HEK293 (cell line): ENCODE measurements at regions not wholly inside any gene's neighbourhood (a gene's known extent, or its start where the extent isn't known, plus 50 kb on each side); places are given as distances from the start of the nearest gene placed in this dataset.
A peak's percentile ranks its signal among the peaks of the same experiment; 100 is the strongest.

Experiments used
- CTCF ChIA-PET: fragments of 350-600 bp; formaldehyde crosslinking; extraction: SDS; loops from one replicate; lab custom pipeline; 2021; ENCODE audit warnings: antibody characterized with exemption; lab: Yijun Ruan, JAX
- POLR2A ChIA-PET: fragments of 300-600 bp; formaldehyde crosslinking; extraction: SDS; loops from one replicate; lab custom pipeline; 2020; ENCODE audit warnings: antibody characterized with exemption, inconsistent platforms; lab: Yijun Ruan, JAX
- H3K27ac ChIP-seq: fragments of 200-500 bp; sonication (Bioruptor generic); 2 replicates; pipeline ENCODE4 v1.5.1; 2014; ENCODE audit warnings: low read depth, low read length, control low read depth, inconsistent platforms; ENCODE audit errors: extremely low read depth
- H3K36me3 ChIP-seq, 2 experiments: fragments of 200-500 bp in 1 of 2; sonication (Bioruptor generic) in 1 of 2; 1 replicate in 1 of 2; 2 replicates in 1 of 2; pipeline ENCODE4 v1.5.1; 2014 to 2017; ENCODE audit warnings: inconsistent platforms in 2 of 2, low read length in 2 of 2; ENCODE audit not compliant: control insufficient read depth in 2 of 2, insufficient read depth in 1 of 2
- H3K4me1 ChIP-seq: fragments of 200-500 bp; sonication (Bioruptor generic); 2 replicates; pipeline ENCODE4 v1.5.1; 2014; ENCODE audit warnings: mild to moderate bottlenecking, low read length, inconsistent platforms; ENCODE audit not compliant: control insufficient read depth, insufficient read depth
- H3K4me3 ChIP-seq: 2 replicates; pipeline ENCODE4 v1.5.1; 2011; ENCODE audit warnings: low read depth, mild to moderate bottlenecking, control low read depth, low read length, moderate library complexity
- H3K9me3 ChIP-seq: fragments of 200-500 bp; sonication (Bioruptor generic); 2 replicates; pipeline ENCODE4 v1.5.1; 2014; ENCODE audit warnings: low read depth, low read length, inconsistent platforms; ENCODE audit not compliant: control insufficient read depth, insufficient read depth
- ELK4 ChIP-seq: IDR thresholded peaks from 2 replicates; pipeline ENCODE4 v1.6.1; 2011; ENCODE audit warnings: mild to moderate bottlenecking, low read depth, low read length, borderline replicate concordance
- GFI1B ChIP-seq: fragments of 450-650 bp; formaldehyde crosslinking; IDR thresholded peaks from 2 replicates; pipeline ENCODE4 v1.5.1; 2016; ENCODE audit warnings: missing biosample characterization, missing genetic modification characterization
- KLF8 ChIP-seq: fragments of 450-650 bp; formaldehyde crosslinking; IDR thresholded peaks from 2 replicates; pipeline ENCODE4 v1.5.1; 2016; ENCODE audit warnings: missing biosample characterization, missing genetic modification characterization
- PRDM1 ChIP-seq: fragments of 450-650 bp; formaldehyde crosslinking; IDR thresholded peaks from 2 replicates; pipeline ENCODE4; 2016; ENCODE audit warnings: missing biosample characterization, missing genetic modification characterization
- TRIM28 ChIP-seq: IDR thresholded peaks from 2 replicates; pipeline ENCODE4 v1.6.1; 2011; ENCODE audit warnings: low read length, control low read depth, borderline replicate concordance
- ZFHX2 ChIP-seq: fragments of 450-650 bp; formaldehyde crosslinking; conservative IDR thresholded peaks from 2 replicates; pipeline ENCODE4 v1.5.1; 2016; ENCODE audit warnings: missing biosample characterization, missing genetic modification characterization
- ZNF114 ChIP-seq: fragments of 450-650 bp; formaldehyde crosslinking; IDR thresholded peaks from 2 replicates; pipeline ENCODE4 v1.5.0; 2017; ENCODE audit warnings: missing biosample characterization, missing genetic modification characterization
- ZNF132 ChIP-seq: fragments of 450-650 bp; formaldehyde crosslinking; IDR thresholded peaks from 2 replicates; pipeline ENCODE4 v1.5.1; 2017; ENCODE audit warnings: missing biosample characterization, missing genetic modification characterization, borderline replicate concordance
- ZNF140 ChIP-seq: fragments of 450-650 bp; formaldehyde crosslinking; IDR thresholded peaks from 2 replicates; pipeline ENCODE4 v1.5.1; 2016; ENCODE audit warnings: missing biosample characterization, missing genetic modification characterization
- ZNF202 ChIP-seq: fragments of 450-650 bp; formaldehyde crosslinking; IDR thresholded peaks from 2 replicates; pipeline ENCODE4 v1.5.1; 2016; ENCODE audit warnings: missing biosample characterization, missing genetic modification characterization, borderline replicate concordance
- ZNF24 ChIP-seq: fragments of 450-650 bp; formaldehyde crosslinking; IDR thresholded peaks from 2 replicates; pipeline ENCODE4 v1.5.1; 2016; ENCODE audit warnings: missing biosample characterization, missing genetic modification characterization
- ZNF26 ChIP-seq: fragments of 450-650 bp; formaldehyde crosslinking; IDR thresholded peaks from 2 replicates; pipeline ENCODE4 v1.5.1; 2016; ENCODE audit warnings: missing biosample characterization, missing genetic modification characterization
- ZNF274 ChIP-seq, 2 experiments: fragments of 200-500 bp in 1 of 2; fragments of 450-650 bp in 1 of 2; sonication (Bioruptor generic) in 1 of 2; formaldehyde crosslinking in 1 of 2; IDR thresholded peaks; 2 replicates each; pipeline versions ENCODE4 v1.5.1 to v1.6.1; 2014 to 2016; ENCODE audit warnings: borderline replicate concordance in 1 of 2, inconsistent platforms in 1 of 2, low read length in 1 of 2, missing biosample characterization in 1 of 2, missing genetic modification characterization in 1 of 2
- ZNF311 ChIP-seq: fragments of 450-650 bp; formaldehyde crosslinking; IDR thresholded peaks from 2 replicates; pipeline ENCODE4 v1.5.1; 2017; ENCODE audit warnings: missing biosample characterization, missing genetic modification characterization, borderline replicate concordance
- ZNF37A ChIP-seq: fragments of 450-650 bp; IDR thresholded peaks from 2 replicates; pipeline ENCODE4 v1.5.1; 2018; ENCODE audit warnings: missing biosample characterization, missing genetic modification characterization
- ZNF404 ChIP-seq: fragments of 450-650 bp; formaldehyde crosslinking; IDR thresholded peaks from 2 replicates; pipeline ENCODE4 v1.5.1; 2017; ENCODE audit warnings: missing biosample characterization, missing genetic modification characterization
- ZNF48 ChIP-seq: fragments of 450-650 bp; formaldehyde crosslinking; IDR thresholded peaks from 2 replicates; pipeline ENCODE4 v1.5.1; 2016; ENCODE audit warnings: missing biosample characterization, missing genetic modification characterization
- ZNF514 ChIP-seq: fragments of 450-650 bp; formaldehyde crosslinking; IDR thresholded peaks from 2 replicates; pipeline ENCODE4 v1.5.1; 2016; ENCODE audit warnings: missing biosample characterization, missing genetic modification characterization
- ZNF521 ChIP-seq: fragments of 450-650 bp; formaldehyde crosslinking; IDR thresholded peaks from 2 replicates; pipeline ENCODE4 v1.5.1; 2017; ENCODE audit warnings: missing biosample characterization, mild to moderate bottlenecking, missing genetic modification characterization
- ZNF530 ChIP-seq: fragments of 450-650 bp; formaldehyde crosslinking; IDR thresholded peaks from 2 replicates; pipeline ENCODE4 v1.5.1; 2016; ENCODE audit warnings: low read depth, missing biosample characterization, missing genetic modification characterization
- ZNF558 ChIP-seq: fragments of 450-650 bp; formaldehyde crosslinking; IDR thresholded peaks from 2 replicates; pipeline ENCODE4 v1.5.1; 2016; ENCODE audit warnings: missing biosample characterization, missing genetic modification characterization
- ZNF585B ChIP-seq: fragments of 450-650 bp; formaldehyde crosslinking; IDR thresholded peaks from 2 replicates; pipeline ENCODE4 v1.5.1; 2016; ENCODE audit warnings: missing biosample characterization, missing genetic modification characterization
- ZNF600 ChIP-seq: fragments of 450-650 bp; formaldehyde crosslinking; IDR thresholded peaks from 2 replicates; pipeline ENCODE4 v1.5.1; 2016; ENCODE audit warnings: missing biosample characterization, missing genetic modification characterization
- ZNF776 ChIP-seq: fragments of 450-650 bp; formaldehyde crosslinking; IDR thresholded peaks from 2 replicates; pipeline ENCODE4 v1.5.0; 2017; ENCODE audit warnings: missing biosample characterization, missing genetic modification characterization, borderline replicate concordance
- ZNF792 ChIP-seq: fragments of 450-650 bp; formaldehyde crosslinking; IDR thresholded peaks from 2 replicates; pipeline ENCODE4 v1.5.1; 2016; ENCODE audit warnings: missing biosample characterization, missing genetic modification characterization
- ZXDB ChIP-seq: fragments of 450-650 bp; formaldehyde crosslinking; IDR thresholded peaks from 2 replicates; pipeline ENCODE4 v1.5.1; 2016; ENCODE audit warnings: missing biosample characterization, missing genetic modification characterization

GRCh38 chr12:82216475-82216874 lies 141.7 kb downstream of the CCDC59 start (continued):
- no peak for TF ChIP-seq ZNF48 (tag by site-specific recombination)
- no peak for TF ChIP-seq ELK4
- TF ChIP-seq ZNF792 (tag by site-specific recombination): no peak
- no peak for TF ChIP-seq ZNF521

- POLR2A ChIA-PET: no interaction called here
- no peak overlapping the region for H3K27ac ChIP-seq
- no peaks in the 10 kb centered on the region for H3K4me1 ChIP-seq
- TF ChIP-seq ZNF600 (tag by site-specific recombination): no peak
- TF ChIP-seq ZNF24: no peak
- no peak for TF ChIP-seq ZNF37A (tag by site-specific recombination)
- TF ChIP-seq ZNF514 (tag by site-specific recombination): no peak
- no peak for TF ChIP-seq ZNF26
- TF ChIP-seq ZNF558 (tag by site-specific recombination): no peak
- TF ChIP-seq GFI1B (tag by site-specific recombination): no peak
- TF ChIP-seq ZNF140 (tag by site-specific recombination): no peak
- no peak for TF ChIP-seq ZNF114 (tag by site-specific recombination)
- TF ChIP-seq ZNF776: no peak
- TF ChIP-seq KLF8 (tag by site-specific recombination): no peak
- no peak for TF ChIP-seq ZFHX2
- no peak overlapping the region for H3K4me3 ChIP-seq
- H3K9me3 ChIP-seq: no peaks in the 10 kb centered on the region
- no peaks in the 10 kb centered on the region for H3K36me3 ChIP-seq
- CTCF ChIA-PET: no interaction called here
Observed at GRCh38 chr12:82213761-82214160, 144.4 kb downstream of the CCDC59 start.

- H3K9me3 ChIP-seq: no peaks in the 10 kb centered on the region
- POLR2A ChIA-PET: no interaction called here
- TF ChIP-seq ZNF202 (no peak), TRIM28 (peak; percentile 67; the same call in 1 of the 2 replicates), ZNF530 (tag by site-specific recombination) (no peak)
- TF ChIP-seq, all 188 proteins: peak for 1
- H3K36me3 ChIP-seq: no peaks in the 10 kb centered on the region
- H3K27ac ChIP-seq: no peak overlapping the region
- CTCF ChIA-PET: no interaction called here
- H3K4me3 ChIP-seq: no peak overlapping the region
- H3K4me1 ChIP-seq: no peaks in the 10 kb centered on the region
Observed at GRCh38 chr12:82210882-82211281, 147.3 kb downstream of the CCDC59 start.

- POLR2A ChIA-PET: no interaction called here
- H3K4me3 ChIP-seq: no peak overlapping the region
- H3K36me3 ChIP-seq: no peaks in the 10 kb centered on the region
- CTCF ChIA-PET: no interaction called here
- no peak overlapping the region for H3K27ac ChIP-seq
- H3K4me1 ChIP-seq: no peaks in the 10 kb centered on the region
- TF ChIP-seq ZNF274 (IDR thresholded peaks at IDR 0.05; ENCODE audit: low read length): no peak
- TF ChIP-seq ZNF274 (tag by site-specific recombination; IDR thresholded peaks at IDR 0.05; ENCODE audit: borderline replicate concordance): no peak
- TF ChIP-seq PRDM1 (tag by site-specific recombination): no peak
- TF ChIP-seq ZNF132 (tag by site-specific recombination): no peak
- no peak for TF ChIP-seq ZXDB (tag by site-specific recombination)
- TF ChIP-seq ZNF404 (tag by site-specific recombination): no peak
- TF ChIP-seq ZNF311 (tag by site-specific recombination): no peak
- no peak for TF ChIP-seq ZNF585B
- TF ChIP-seq GFI1B (tag by site-specific recombination): no peak
- no peak for TF ChIP-seq ZNF600 (tag by site-specific recombination)
- TF ChIP-seq, all 188 proteins: peak for 0
- H3K9me3 ChIP-seq: no peaks in the 10 kb centered on the region
Observed at GRCh38 chr12:82209533-82209932, 148.7 kb downstream of the CCDC59 start.
